ENCODE measurements at regions not wholly inside any gene's neighbourhood (a gene's known extent, or its start where the extent isn't known, plus 50 kb on each side); places are given as distances from the start of the nearest gene placed in this dataset.

DNA sequence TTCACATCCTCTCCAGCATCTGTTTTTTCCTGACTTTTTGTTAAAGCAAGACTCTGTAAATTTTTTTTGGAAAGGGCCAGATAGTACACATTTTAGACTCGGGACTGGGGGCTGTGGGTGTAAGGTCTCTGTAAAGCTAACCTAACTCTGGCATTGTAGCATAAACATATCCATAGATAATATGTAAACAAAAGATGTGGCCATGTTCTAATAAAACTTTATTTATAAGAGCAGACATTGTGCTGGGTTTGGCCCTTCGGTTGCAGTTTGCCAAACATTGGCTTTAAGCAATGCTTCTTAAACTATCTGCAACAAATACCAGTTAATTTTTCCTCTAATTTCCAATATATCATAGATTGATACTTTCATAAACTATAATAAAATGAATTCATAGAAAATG, 605.2 kb downstream of the EBF1 start:
- TF ChIP-seq CTCF (conservative IDR thresholded peaks at IDR 0.05 in 1 of 2, IDR thresholded peaks at IDR 0.05 in 1 of 2; ENCODE audit: extremely low read depth in 1 of 2, insufficient read depth in 1 of 2, low read depth in 1 of 2, low read length in 2 of 2): no peak
- no peak for TF ChIP-seq EZH2 (IDR thresholded peaks at IDR 0.05; ENCODE audit: borderline replicate concordance, low read length)
